ENCODE measurements at regions not wholly inside any gene's neighbourhood (a gene's known extent, or its start where the extent isn't known, plus 50 kb on each side); places are given as distances from the start of the nearest gene placed in this dataset.

DNA sequence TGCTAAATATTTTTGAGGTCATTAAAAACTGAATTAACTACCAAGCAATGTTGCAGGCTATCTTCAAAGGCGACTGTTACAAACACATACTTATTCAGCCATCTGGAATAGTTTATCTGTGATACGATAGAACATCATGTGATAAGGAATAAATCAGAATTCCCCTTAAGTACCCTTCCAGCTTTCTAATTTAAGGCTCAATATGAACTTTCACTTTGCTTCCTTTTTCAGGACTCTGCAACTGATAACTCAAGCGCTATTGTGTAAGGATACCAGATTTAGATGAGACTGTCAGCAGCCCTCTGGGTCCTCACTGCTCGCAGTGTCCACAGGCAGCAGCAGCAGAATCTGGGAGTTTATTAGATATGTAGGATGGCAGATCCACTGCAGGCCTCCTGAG, 416.3 kb downstream of the SPATA31D1 start:
- TF ChIP-seq, protein P1, sequence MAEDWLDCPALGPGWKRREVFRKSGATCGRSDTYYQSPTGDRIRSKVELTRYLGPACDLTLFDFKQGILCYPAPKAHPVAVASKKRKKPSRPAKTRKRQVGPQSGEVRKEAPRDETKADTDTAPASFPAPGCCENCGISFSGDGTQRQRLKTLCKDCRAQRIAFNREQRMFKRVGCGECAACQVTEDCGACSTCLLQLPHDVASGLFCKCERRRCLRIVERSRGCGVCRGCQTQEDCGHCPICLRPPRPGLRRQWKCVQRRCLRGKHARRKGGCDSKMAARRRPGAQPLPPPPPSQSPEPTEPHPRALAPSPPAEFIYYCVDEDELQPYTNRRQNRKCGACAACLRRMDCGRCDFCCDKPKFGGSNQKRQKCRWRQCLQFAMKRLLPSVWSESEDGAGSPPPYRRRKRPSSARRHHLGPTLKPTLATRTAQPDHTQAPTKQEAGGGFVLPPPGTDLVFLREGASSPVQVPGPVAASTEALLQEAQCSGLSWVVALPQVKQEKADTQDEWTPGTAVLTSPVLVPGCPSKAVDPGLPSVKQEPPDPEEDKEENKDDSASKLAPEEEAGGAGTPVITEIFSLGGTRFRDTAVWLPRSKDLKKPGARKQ (CRISPR knock-in tag; IDR thresholded peaks at IDR 0.05): no peak
- TF ChIP-seq ZNF354B (CRISPR knock-in tag; IDR thresholded peaks at IDR 0.05): no peak
- TF ChIP-seq ASH1L (IDR thresholded peaks at IDR 0.05; ENCODE audit: borderline replicate concordance, low read depth, partially characterized antibody): no peak
- no peak for TF ChIP-seq PTRF (tag; IDR thresholded peaks at IDR 0.05)
- TF ChIP-seq RBM17 (IDR thresholded peaks at IDR 0.05; ENCODE audit: borderline replicate concordance, low read depth, low read length): no peak
- no peak for TF ChIP-seq KLF6 (CRISPR knock-in tag; IDR thresholded peaks at IDR 0.05; ENCODE audit: borderline replicate concordance)
- no peak for TF ChIP-seq ZNF263 (CRISPR knock-in tag; IDR thresholded peaks at IDR 0.05; ENCODE audit: borderline replicate concordance)
- no peak for TF ChIP-seq NR3C1 (CRISPR knock-in tag; IDR thresholded peaks at IDR 0.05)
- TF ChIP-seq, protein P2, sequence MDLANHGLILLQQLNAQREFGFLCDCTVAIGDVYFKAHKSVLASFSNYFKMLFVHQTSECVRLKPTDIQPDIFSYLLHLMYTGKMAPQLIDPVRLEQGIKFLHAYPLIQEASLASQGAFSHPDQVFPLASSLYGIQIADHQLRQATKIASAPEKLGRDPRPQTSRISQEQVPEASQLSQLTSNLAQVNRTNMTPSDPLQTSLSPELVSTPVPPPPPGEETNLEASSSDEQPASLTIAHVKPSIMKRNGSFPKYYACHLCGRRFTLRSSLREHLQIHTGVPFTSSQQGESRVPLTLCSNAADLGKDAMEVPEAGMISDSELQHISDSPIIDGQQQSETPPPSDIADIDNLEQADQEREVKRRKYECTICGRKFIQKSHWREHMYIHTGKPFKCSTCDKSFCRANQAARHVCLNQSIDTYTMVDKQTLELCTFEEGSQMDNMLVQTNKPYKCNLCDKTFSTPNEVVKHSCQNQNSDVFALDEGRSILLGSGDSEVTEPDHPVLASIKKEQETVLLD (IDR thresholded peaks at IDR 0.05): no peak
- TF ChIP-seq ZFP30 (CRISPR knock-in tag; IDR thresholded peaks at IDR 0.05; ENCODE audit: borderline replicate concordance): no peak
- no peak for TF ChIP-seq ZNF143 (CRISPR knock-in tag; IDR thresholded peaks at IDR 0.05)
- no peak for TF ChIP-seq MBD2 (IDR thresholded peaks at IDR 0.05; ENCODE audit: borderline replicate concordance, low read depth)
- Histone ChIP-seq H3K9me3 (replicated peaks; ENCODE audit: control insufficient read depth, insufficient read depth, low read depth, low read length) (no peaks in the 10 kb centered on the region), H3K9me1 (ENCODE audit: control insufficient read depth, insufficient read depth, low read length) (no peaks in the 10 kb centered on the region), H3K9ac (ENCODE audit: insufficient read depth in 1 of 2, low read depth in 2 of 2, low read length in 2 of 2) (no peak overlapping the region), H3K79me2 (ENCODE audit: control insufficient read depth, insufficient read depth, low read length) (no peaks in the 10 kb centered on the region), H3K4me1 (replicated peaks in 1 of 2; ENCODE audit: control insufficient read depth in 2 of 2, insufficient read depth in 2 of 2, low read length in 2 of 2) (no peaks in the 10 kb centered on the region), H4K20me1 (replicated peaks; ENCODE audit: control insufficient read depth, insufficient read depth, low read length) (no peaks in the 10 kb centered on the region), H3K4me3 (no peak overlapping the region), H3K27ac (ENCODE audit: extremely low read depth, low read depth, low read length) (no peak overlapping the region), H2AFZ (ENCODE audit: low read depth, low read length) (no peak overlapping the region), H3K4me2 (ENCODE audit: insufficient read depth, low read length) (no peak overlapping the region), H3K36me3 (ENCODE audit: control insufficient read depth, insufficient read depth, low read length) (no peaks in the 10 kb centered on the region), H3K27me3 (ENCODE audit: control insufficient read depth in 2 of 2, insufficient read depth in 2 of 2, low read length in 2 of 2) (no peaks in the 10 kb centered on the region)
- FAIRE-seq: no peak
- intact Hi-C loops (cut with micrococcal nuclease): no loop called here
- ChIA-PET POLR2A (no interaction called here), CTCF (ENCODE audit: low intra/inter-chr PET ratio) (no interaction called here)
- in situ Hi-C loops (cut with MboI): no loop called here
- WGBS (ENCODE audit: insufficient coverage, low coverage, missing lambda C conversion rate): 4% methylated on average over 4 of the region's 4 CpGs
- ATAC-seq: no peak
- DNase-seq (ENCODE audit: extremely low read depth in 1 of 4, low spot score in 3 of 4): no peak
- BruUV-seq (replicated peaks): no TSS peak

All from K562 (cell line).